Osteocyte (in vitro differentiated cells): ENCODE measurements at regions not wholly inside any gene's neighbourhood (a gene's known extent, or its start where the extent isn't known, plus 50 kb on each side); places are given as distances from the start of the nearest gene placed in this dataset.

Experiments
- DNase-seq: peaks from one replicate; pipeline ENCODE4 v3.0.0; 2021; ENCODE audit warnings: mixed read lengths; ENCODE audit not compliant: unreplicated experiment; ENCODE audit errors: extremely low spot score
- H3K27ac Mint-ChIP-seq: one replicate; pipeline ENCODE4 v1.8.0; 2021; ENCODE audit warnings: mild to moderate bottlenecking, mixed read lengths; ENCODE audit not compliant: unreplicated experiment
- H3K27me3 Mint-ChIP-seq: one replicate; pipeline ENCODE4 v1.8.0; 2021; ENCODE audit warnings: mixed read lengths; ENCODE audit not compliant: unreplicated experiment
- H3K36me3 Mint-ChIP-seq: one replicate; pipeline ENCODE4 v1.8.0; 2021; ENCODE audit warnings: mixed read lengths; ENCODE audit not compliant: unreplicated experiment
- H3K4me1 Mint-ChIP-seq: one replicate; pipeline ENCODE4 v1.8.0; 2021; ENCODE audit warnings: mixed read lengths; ENCODE audit not compliant: unreplicated experiment
- H3K4me3 Mint-ChIP-seq: one replicate; pipeline ENCODE4 v1.8.0; 2021; ENCODE audit warnings: mild to moderate bottlenecking, moderate library complexity, mixed read lengths; ENCODE audit not compliant: unreplicated experiment
- H3K9me3 Mint-ChIP-seq: one replicate; pipeline ENCODE4 v1.8.0; 2021; ENCODE audit warnings: mixed read lengths; ENCODE audit not compliant: unreplicated experiment
- CTCF ChIP-seq: fragments of 200-600 bp; sonication (generic); IDR thresholded peaks from 2 replicates; pipeline ENCODE4 v1.5.0; 2021; ENCODE audit warnings: antibody characterized with exemption, mild to moderate bottlenecking, moderate library complexity

GRCh38 chr1:238171985-238172384, 281.3 kb upstream of the ZP4 start:
- H3K9me3 Mint-ChIP-seq, result peaks cover 3% of the 10 kb centered on the region
- no peak for TF ChIP-seq CTCF
- DNase-seq, result no peak
- H3K4me3 Mint-ChIP-seq, result no peak overlapping the region
- H3K27ac Mint-ChIP-seq, result no peak overlapping the region
- no peaks in the 10 kb centered on the region for H3K4me1 Mint-ChIP-seq
- H3K27me3 Mint-ChIP-seq, result no peaks in the 10 kb centered on the region
- no peaks in the 10 kb centered on the region for H3K36me3 Mint-ChIP-seq

- DNase-seq, result no peak
- Mint-ChIP-seq H3K4me3 (no peak overlapping the region), H3K27ac (no peak overlapping the region), H3K4me1 (no peaks in the 10 kb centered on the region), H3K27me3 (no peaks in the 10 kb centered on the region), H3K9me3 (peaks cover 28% of the 10 kb centered on the region), H3K36me3 (no peaks in the 10 kb centered on the region)
- TF ChIP-seq CTCF, result no peak
These were observed 271.2 kb upstream of the ZP4 start for GRCh38 chr1:238161955-238162354.

- no peak for TF ChIP-seq CTCF
- H3K27ac Mint-ChIP-seq, result no peak overlapping the region
- no peak overlapping the region for H3K4me3 Mint-ChIP-seq
- H3K36me3 Mint-ChIP-seq, result no peaks in the 10 kb centered on the region
- H3K4me1 Mint-ChIP-seq, result no peaks in the 10 kb centered on the region
- H3K9me3 Mint-ChIP-seq, result no peaks in the 10 kb centered on the region
- no peak for DNase-seq
- peaks cover 5% of the 10 kb centered on the region for H3K27me3 Mint-ChIP-seq
These were observed 263.2 kb upstream of the ZP4 start for GRCh38 chr1:238153939-238154338.

GRCh38 chr1:238153253-238153652, 262.5 kb upstream of the ZP4 start:
- DNase-seq, result no peak
- Mint-ChIP-seq H3K27ac (no peak overlapping the region), H3K36me3 (no peaks in the 10 kb centered on the region), H3K27me3 (peaks cover 5% of the 10 kb centered on the region), H3K4me1 (no peaks in the 10 kb centered on the region), H3K4me3 (no peak overlapping the region), H3K9me3 (no peaks in the 10 kb centered on the region)
- TF ChIP-seq CTCF, result no peak

- no peaks in the 10 kb centered on the region for H3K36me3 Mint-ChIP-seq
- no peaks in the 10 kb centered on the region for H3K4me1 Mint-ChIP-seq
- no peak overlapping the region for H3K27ac Mint-ChIP-seq
- H3K9me3 Mint-ChIP-seq, result no peaks in the 10 kb centered on the region
- no peak for TF ChIP-seq CTCF
- no peak overlapping the region for H3K4me3 Mint-ChIP-seq
- H3K27me3 Mint-ChIP-seq, result peaks cover 5% of the 10 kb centered on the region
- DNase-seq, result no peak
These were observed 261.4 kb upstream of the ZP4 start for GRCh38 chr1:238152119-238152518.
